ENCODE measurements at regions not wholly inside any gene's neighbourhood (a gene's known extent, or its start where the extent isn't known, plus 50 kb on each side); places are given as distances from the start of the nearest gene placed in this dataset.

DNA sequence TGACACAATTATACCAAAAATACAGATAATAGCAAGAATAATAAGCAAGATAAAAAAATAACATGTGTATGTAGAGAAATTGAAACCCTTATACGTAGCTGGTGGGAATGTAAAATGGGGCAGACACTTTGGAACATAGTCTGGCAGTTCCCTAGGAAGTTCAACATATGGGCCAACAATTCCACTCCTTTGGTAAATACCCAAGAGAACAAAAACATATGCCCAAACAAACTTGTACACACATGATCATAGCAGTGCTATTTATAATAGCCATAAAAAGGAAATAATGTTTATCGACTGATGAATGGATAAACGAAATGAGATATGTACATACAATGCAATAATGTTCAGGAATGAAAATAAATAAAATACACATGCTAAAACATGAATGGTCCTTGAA, 462.4 kb upstream of the SORCS1 start:
- Mint-ChIP-seq H3K36me3 (ENCODE audit: insufficient read depth, unreplicated experiment) (no peaks in the 10 kb centered on the region), H3K9me3 (ENCODE audit: unreplicated experiment) (no peaks in the 10 kb centered on the region), H3K4me1 (ENCODE audit: low read depth, unreplicated experiment) (no peaks in the 10 kb centered on the region), H3K27ac (ENCODE audit: unreplicated experiment) (no peak overlapping the region), H3K4me3 (ENCODE audit: unreplicated experiment) (no peak overlapping the region), H3K27me3 (ENCODE audit: insufficient read depth, unreplicated experiment) (no peaks in the 10 kb centered on the region)
- ChIA-PET POLR2A (no interaction called here), CTCF (no interaction called here)
- BruUV-seq (replicated peaks), result no TSS peak
- no peaks in the 10 kb centered on the region for H3K36me3 ChIP-seq (ENCODE audit: control insufficient read depth, insufficient read depth, low read length)
- no peak for DNase-seq
- H3K27me3 ChIP-seq (replicated peaks; ENCODE audit: control insufficient read depth, insufficient read depth, low read length), result no peaks in the 10 kb centered on the region
- H3K9me3 ChIP-seq, result no peaks in the 10 kb centered on the region
- H3K4me1 ChIP-seq, result no peaks in the 10 kb centered on the region
- no peak overlapping the region for H3K4me3 ChIP-seq (ENCODE audit: low read depth, low read length)
- intact Hi-C loops (cut with micrococcal nuclease; ENCODE audit: unreplicated experiment), result no loop called here
- TF ChIP-seq, protein P1, sequence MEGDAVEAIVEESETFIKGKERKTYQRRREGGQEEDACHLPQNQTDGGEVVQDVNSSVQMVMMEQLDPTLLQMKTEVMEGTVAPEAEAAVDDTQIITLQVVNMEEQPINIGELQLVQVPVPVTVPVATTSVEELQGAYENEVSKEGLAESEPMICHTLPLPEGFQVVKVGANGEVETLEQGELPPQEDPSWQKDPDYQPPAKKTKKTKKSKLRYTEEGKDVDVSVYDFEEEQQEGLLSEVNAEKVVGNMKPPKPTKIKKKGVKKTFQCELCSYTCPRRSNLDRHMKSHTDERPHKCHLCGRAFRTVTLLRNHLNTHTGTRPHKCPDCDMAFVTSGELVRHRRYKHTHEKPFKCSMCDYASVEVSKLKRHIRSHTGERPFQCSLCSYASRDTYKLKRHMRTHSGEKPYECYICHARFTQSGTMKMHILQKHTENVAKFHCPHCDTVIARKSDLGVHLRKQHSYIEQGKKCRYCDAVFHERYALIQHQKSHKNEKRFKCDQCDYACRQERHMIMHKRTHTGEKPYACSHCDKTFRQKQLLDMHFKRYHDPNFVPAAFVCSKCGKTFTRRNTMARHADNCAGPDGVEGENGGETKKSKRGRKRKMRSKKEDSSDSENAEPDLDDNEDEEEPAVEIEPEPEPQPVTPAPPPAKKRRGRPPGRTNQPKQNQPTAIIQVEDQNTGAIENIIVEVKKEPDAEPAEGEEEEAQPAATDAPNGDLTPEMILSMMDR (IDR thresholded peaks at IDR 0.05; ENCODE audit: insufficient read depth in 1 of 2, low read depth in 1 of 2, low read length in 1 of 2, severe bottlenecking in 1 of 2, unreplicated experiment in 1 of 2), result no peak

DNA sequence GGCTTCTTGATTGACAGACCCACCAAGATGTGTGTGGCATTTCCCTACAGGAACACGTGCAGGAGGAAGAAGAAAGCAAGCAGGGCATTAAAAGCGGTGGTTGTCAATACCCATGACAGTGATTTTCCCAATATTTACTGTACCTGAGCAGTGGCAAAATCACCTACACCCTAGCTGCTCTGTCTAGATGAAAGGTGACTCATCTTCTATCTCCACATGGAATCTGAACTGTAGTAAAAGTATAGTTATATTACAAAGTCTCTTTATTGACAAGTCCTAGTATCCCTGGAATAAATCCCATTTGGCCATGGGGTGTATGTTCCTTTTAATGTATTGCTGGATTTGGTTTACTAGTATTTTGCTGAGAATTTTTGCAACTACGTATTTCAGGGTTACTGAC, 458.8 kb upstream of the SORCS1 start:
- Histone ChIP-seq H3K27me3 (replicated peaks; ENCODE audit: control insufficient read depth, insufficient read depth, low read length) (no peaks in the 10 kb centered on the region), H3K36me3 (ENCODE audit: control insufficient read depth, insufficient read depth, low read length) (no peaks in the 10 kb centered on the region), H3K9me3 (no peaks in the 10 kb centered on the region), H3K4me3 (ENCODE audit: low read depth, low read length) (no peak overlapping the region), H3K4me1 (no peaks in the 10 kb centered on the region)
- Mint-ChIP-seq H3K27me3 (ENCODE audit: insufficient read depth, unreplicated experiment) (peaks cover 2% of the 10 kb centered on the region), H3K36me3 (ENCODE audit: insufficient read depth, unreplicated experiment) (no peaks in the 10 kb centered on the region), H3K4me3 (ENCODE audit: unreplicated experiment) (no peak overlapping the region), H3K4me1 (ENCODE audit: low read depth, unreplicated experiment) (no peaks in the 10 kb centered on the region), H3K27ac (ENCODE audit: unreplicated experiment) (no peak overlapping the region), H3K9me3 (ENCODE audit: unreplicated experiment) (no peaks in the 10 kb centered on the region)
- POLR2A ChIA-PET, result no interaction called here
- DNase-seq, result no peak
- TF ChIP-seq, protein P1 (IDR thresholded peaks at IDR 0.05; ENCODE audit: insufficient read depth in 1 of 2, low read depth in 1 of 2, low read length in 1 of 2, severe bottlenecking in 1 of 2, unreplicated experiment in 1 of 2), result no peak
- no TSS peak for BruUV-seq (replicated peaks)
- intact Hi-C loops (cut with micrococcal nuclease; ENCODE audit: unreplicated experiment), result no loop called here
- CTCF ChIA-PET, result no interaction called here

DNA sequence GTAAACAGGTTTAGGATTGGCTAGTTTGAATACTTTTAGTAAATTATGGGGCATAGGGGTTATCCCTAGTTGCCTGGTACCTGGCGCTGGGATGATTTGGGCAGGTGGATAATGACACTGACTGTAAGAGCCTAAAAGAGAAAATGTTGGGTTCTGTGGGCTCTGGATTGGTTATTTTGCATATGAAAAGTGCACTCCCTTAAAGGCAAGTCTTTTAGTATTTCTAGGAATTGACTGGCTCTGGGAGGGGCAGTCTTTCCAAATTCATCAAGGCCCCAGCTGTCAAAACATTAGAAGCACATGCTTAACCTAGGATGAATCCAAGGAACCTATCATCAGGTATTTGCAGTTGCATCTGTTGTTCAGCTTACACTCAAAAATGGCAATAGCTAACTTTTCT, 454.6 kb upstream of the SORCS1 start:
- DNase-seq, result no peak
- TF ChIP-seq, protein P1 (IDR thresholded peaks at IDR 0.05; ENCODE audit: insufficient read depth in 1 of 2, low read depth in 1 of 2, low read length in 1 of 2, severe bottlenecking in 1 of 2, unreplicated experiment in 1 of 2), result no peak
- CTCF ChIA-PET, result no interaction called here
- POLR2A ChIA-PET, result no interaction called here
- no TSS peak for BruUV-seq (replicated peaks)
- Histone ChIP-seq H3K27me3 (replicated peaks; ENCODE audit: control insufficient read depth, insufficient read depth, low read length) (no peaks in the 10 kb centered on the region), H3K4me3 (ENCODE audit: low read depth, low read length) (no peak overlapping the region), H3K9me3 (no peaks in the 10 kb centered on the region), H3K36me3 (ENCODE audit: control insufficient read depth, insufficient read depth, low read length) (no peaks in the 10 kb centered on the region), H3K4me1 (no peaks in the 10 kb centered on the region)
- H3K36me3 Mint-ChIP-seq (ENCODE audit: insufficient read depth, unreplicated experiment), result peaks cover 4% of the 10 kb centered on the region
- peaks cover 6% of the 10 kb centered on the region for H3K9me3 Mint-ChIP-seq (ENCODE audit: unreplicated experiment)
- H3K4me1 Mint-ChIP-seq (ENCODE audit: low read depth, unreplicated experiment), result no peaks in the 10 kb centered on the region
- intact Hi-C loops (cut with micrococcal nuclease; ENCODE audit: unreplicated experiment), result no loop called here
- no peak overlapping the region for H3K27ac Mint-ChIP-seq (ENCODE audit: unreplicated experiment)
- H3K27me3 Mint-ChIP-seq (ENCODE audit: insufficient read depth, unreplicated experiment), result peaks cover 2% of the 10 kb centered on the region
- no peak overlapping the region for H3K4me3 Mint-ChIP-seq (ENCODE audit: unreplicated experiment)
